ENCODE measurements at regions not wholly inside any gene's neighbourhood (a gene's known extent, or its start where the extent isn't known, plus 50 kb on each side); places are given as distances from the start of the nearest gene placed in this dataset.

DNA sequence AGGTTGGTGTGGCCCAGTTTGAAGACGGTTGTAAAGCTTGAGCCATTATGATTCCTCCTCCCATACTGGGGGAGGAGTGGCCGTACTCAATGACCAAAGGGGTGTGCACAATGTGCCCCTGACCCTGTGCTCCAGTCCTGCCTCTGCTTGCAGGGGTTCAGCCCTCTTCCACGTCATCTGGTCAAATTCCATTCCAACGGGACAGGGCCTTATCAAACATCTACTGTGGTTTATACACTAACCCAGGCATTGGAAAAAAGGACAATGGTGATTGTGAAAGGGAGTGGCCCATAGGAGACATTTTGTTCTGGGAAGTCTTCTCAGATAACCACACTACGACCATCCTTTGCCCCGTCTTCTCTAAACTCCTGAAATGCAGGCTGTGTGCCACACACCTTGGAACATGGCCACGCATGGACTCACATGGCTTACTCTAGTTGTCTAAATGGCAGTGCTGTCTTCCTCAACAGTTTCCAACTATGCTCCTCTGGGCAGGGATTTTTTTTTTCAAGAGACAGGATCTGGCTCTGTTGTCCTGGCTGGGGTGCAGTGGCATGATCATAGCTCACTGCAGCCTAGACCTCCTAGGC is 103.0 kb downstream of the JCAD start:
- DNase-seq (ENCODE audit: low spot score) = no peak
- H4K20me1 ChIP-seq (ENCODE audit: insufficient read depth, low read length) = no peaks in the 10 kb centered on the region
- ATAC-seq = no peak
- H3K79me2 ChIP-seq (ENCODE audit: insufficient read depth, low read length) = no peaks in the 10 kb centered on the region
- H3K9ac ChIP-seq (ENCODE audit: insufficient read depth, low read depth, low read length) = no peak overlapping the region
- no peak overlapping the region for H3K27ac ChIP-seq (ENCODE audit: extremely low read length, insufficient read depth, low read length)
- H3K27me3 ChIP-seq (ENCODE audit: control insufficient read depth in 1 of 2, insufficient read depth in 2 of 2, low read length in 2 of 2) = 0 out of 5 replicates have a peak, but pooled peaks cover 0 to 3% of the 10 kb centered on the region in 2 experiments
- POLR2A ChIA-PET = no interaction called here
- H3K36me3 ChIP-seq (replicated peaks in 1 of 2; ENCODE audit: control insufficient read depth in 1 of 2, insufficient read depth in 2 of 2, low read length in 2 of 2) = no peaks in the 10 kb centered on the region
- 51% methylated on average over 6 of the region's 7 CpGs for WGBS (ENCODE audit: low lambda C conversion rate)
- H3K4me2 ChIP-seq (ENCODE audit: low read depth, low read length) = no peak overlapping the region
- intact Hi-C loops (cut with micrococcal nuclease; ENCODE audit: unreplicated experiment) (no loop called here), in situ Hi-C loops (cut with HindIII; ENCODE audit: extremely low pct_ligation_motif_present, low pct_unique_long_range_greater_than_20kb) (no loop called here)
- TF ChIP-seq ZNF530 (CRISPR knock-in tag; IDR thresholded peaks at IDR 0.05; ENCODE audit: low read depth) (no peak), MLLT10 (CRISPR knock-in tag; IDR thresholded peaks at IDR 0.05) (no peak), KDM1A (CRISPR knock-in tag; IDR thresholded peaks at IDR 0.05) (no peak), LCORL (IDR thresholded peaks at IDR 0.05) (no peak), LCORL (CRISPR knock-in tag; IDR thresholded peaks at IDR 0.05) (no peak), RBM22 (optimal IDR thresholded peaks at IDR 0.05; ENCODE audit: low read length) (no peak), GABPB1 (CRISPR knock-in tag; IDR thresholded peaks at IDR 0.05) (no peak), NFE2 (CRISPR knock-in tag; IDR thresholded peaks at IDR 0.05) (no peak), ZNF644 (CRISPR knock-in tag; IDR thresholded peaks at IDR 0.05; ENCODE audit: low read depth) (no peak), ZBTB7A (CRISPR knock-in tag; IDR thresholded peaks at IDR 0.05) (no peak), HNRNPUL1 (IDR thresholded peaks at IDR 0.05; ENCODE audit: low read depth, low read length) (no peak), ZNF558 (CRISPR knock-in tag; IDR thresholded peaks at IDR 0.05; ENCODE audit: borderline replicate concordance) (no peak), DPF2 (CRISPR knock-in tag; IDR thresholded peaks at IDR 0.05; ENCODE audit: borderline replicate concordance, low read depth) (no peak), NCOR1 (IDR thresholded peaks at IDR 0.05; ENCODE audit: borderline replicate concordance, low read length) (no peak)
- TF ChIP-seq, protein P1, sequence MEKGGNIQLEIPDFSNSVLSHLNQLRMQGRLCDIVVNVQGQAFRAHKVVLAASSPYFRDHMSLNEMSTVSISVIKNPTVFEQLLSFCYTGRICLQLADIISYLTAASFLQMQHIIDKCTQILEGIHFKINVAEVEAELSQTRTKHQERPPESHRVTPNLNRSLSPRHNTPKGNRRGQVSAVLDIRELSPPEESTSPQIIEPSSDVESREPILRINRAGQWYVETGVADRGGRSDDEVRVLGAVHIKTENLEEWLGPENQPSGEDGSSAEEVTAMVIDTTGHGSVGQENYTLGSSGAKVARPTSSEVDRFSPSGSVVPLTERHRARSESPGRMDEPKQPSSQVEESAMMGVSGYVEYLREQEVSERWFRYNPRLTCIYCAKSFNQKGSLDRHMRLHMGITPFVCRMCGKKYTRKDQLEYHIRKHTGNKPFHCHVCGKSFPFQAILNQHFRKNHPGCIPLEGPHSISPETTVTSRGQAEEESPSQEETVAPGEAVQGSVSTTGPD (CRISPR knock-in tag; IDR thresholded peaks at IDR 0.05) = no peak
- FAIRE-seq = no peak
- H3K4me3 ChIP-seq (replicated peaks in 1 of 3; ENCODE audit: insufficient read depth in 1 of 3, low read depth in 2 of 3, low read length in 3 of 3) = no peak overlapping the region
- H3K4me1 ChIP-seq (ENCODE audit: insufficient read depth, low read length) = no peaks in the 10 kb centered on the region
- no peaks in the 10 kb centered on the region for H3K9me3 ChIP-seq (ENCODE audit: low read length)
- no peak overlapping the region for H2AFZ ChIP-seq (ENCODE audit: low read length)
- BruUV-seq (replicated peaks) = no TSS peak
- CTCF ChIA-PET (ENCODE audit: low intra/inter-chr PET ratio, low total read pairs) = no interaction called here
